ENCODE measurements at regions not wholly inside any gene's neighbourhood (a gene's known extent, or its start where the extent isn't known, plus 50 kb on each side); places are given as distances from the start of the nearest gene placed in this dataset.
A peak's percentile ranks its signal among the peaks of the same experiment; 100 is the strongest.

- Histone ChIP-seq H3K36me3 (no peaks in the 10 kb centered on the region), H4K20me1 (ENCODE audit: low read depth) (no peaks in the 10 kb centered on the region), H3F3A (ENCODE audit: low read depth) (no peaks in the 10 kb centered on the region), H3K27ac (no peak overlapping the region), H3K9ac (no peak overlapping the region), H3K4me3 (no peak overlapping the region), H3K79me2 (ENCODE audit: low read depth) (no peaks in the 10 kb centered on the region), H3K9me3 (ENCODE audit: low read depth) (no peaks in the 10 kb centered on the region), H2AFZ (replicated peaks) (peak overlapping the region; percentile 37), H3K4me2 (no peak overlapping the region), H3K27me3 (no peaks in the 10 kb centered on the region), H3K4me1 (peaks cover 14% of the 10 kb centered on the region)
- Mint-ChIP-seq H3K27ac (no peak overlapping the region), H3K27me3 (ENCODE audit: insufficient read depth, low read depth) (no peaks in the 10 kb centered on the region), H3K4me3 (no peak overlapping the region), H3K4me1 (peaks cover 18% of the 10 kb centered on the region), H3K9me3 (peaks cover 2% of the 10 kb centered on the region), H3K36me3 (no peaks in the 10 kb centered on the region)
- TF ChIP-seq, protein P1, sequence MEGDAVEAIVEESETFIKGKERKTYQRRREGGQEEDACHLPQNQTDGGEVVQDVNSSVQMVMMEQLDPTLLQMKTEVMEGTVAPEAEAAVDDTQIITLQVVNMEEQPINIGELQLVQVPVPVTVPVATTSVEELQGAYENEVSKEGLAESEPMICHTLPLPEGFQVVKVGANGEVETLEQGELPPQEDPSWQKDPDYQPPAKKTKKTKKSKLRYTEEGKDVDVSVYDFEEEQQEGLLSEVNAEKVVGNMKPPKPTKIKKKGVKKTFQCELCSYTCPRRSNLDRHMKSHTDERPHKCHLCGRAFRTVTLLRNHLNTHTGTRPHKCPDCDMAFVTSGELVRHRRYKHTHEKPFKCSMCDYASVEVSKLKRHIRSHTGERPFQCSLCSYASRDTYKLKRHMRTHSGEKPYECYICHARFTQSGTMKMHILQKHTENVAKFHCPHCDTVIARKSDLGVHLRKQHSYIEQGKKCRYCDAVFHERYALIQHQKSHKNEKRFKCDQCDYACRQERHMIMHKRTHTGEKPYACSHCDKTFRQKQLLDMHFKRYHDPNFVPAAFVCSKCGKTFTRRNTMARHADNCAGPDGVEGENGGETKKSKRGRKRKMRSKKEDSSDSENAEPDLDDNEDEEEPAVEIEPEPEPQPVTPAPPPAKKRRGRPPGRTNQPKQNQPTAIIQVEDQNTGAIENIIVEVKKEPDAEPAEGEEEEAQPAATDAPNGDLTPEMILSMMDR (IDR thresholded peaks at IDR 0.05), result no peak
- TF ChIP-seq EZH2 (IDR thresholded peaks at IDR 0.05) (no peak), EZH2phosphoT487 (IDR thresholded peaks at IDR 0.05) (no peak)
- DNase-seq (ENCODE audit: low spot score), result peak; percentile 21
Observed at GRCh38 chr6:155889410-155889809, 433.8 kb upstream of the NOX3 start.

- H3K4me2 ChIP-seq, result no peak overlapping the region
- no peak overlapping the region for H3K27ac Mint-ChIP-seq
- no peaks in the 10 kb centered on the region for H4K20me1 ChIP-seq (ENCODE audit: low read depth)
- no peaks in the 10 kb centered on the region for H3K79me2 ChIP-seq (ENCODE audit: low read depth)
- no peaks in the 10 kb centered on the region for H3F3A ChIP-seq (ENCODE audit: low read depth)
- H3K27me3 ChIP-seq, result no peaks in the 10 kb centered on the region
- TF ChIP-seq EZH2 (IDR thresholded peaks at IDR 0.05) (no peak), EZH2phosphoT487 (IDR thresholded peaks at IDR 0.05) (no peak)
- TF ChIP-seq, protein P1 (IDR thresholded peaks at IDR 0.05), result no peak
- H3K4me3 ChIP-seq, result no peak overlapping the region
- H3K4me3 Mint-ChIP-seq, result no peak overlapping the region
- H3K36me3 Mint-ChIP-seq, result no peaks in the 10 kb centered on the region
- H3K9ac ChIP-seq, result no peak overlapping the region
- no peaks in the 10 kb centered on the region for H3K9me3 Mint-ChIP-seq
- peaks cover 14% of the 10 kb centered on the region for H3K4me1 ChIP-seq
- peaks cover 18% of the 10 kb centered on the region for H3K4me1 Mint-ChIP-seq
- no peak for DNase-seq (ENCODE audit: low spot score)
- H2AFZ ChIP-seq (replicated peaks), result no peak overlapping the region
- no peak overlapping the region for H3K27ac ChIP-seq
- no peaks in the 10 kb centered on the region for H3K9me3 ChIP-seq (ENCODE audit: low read depth)
- no peaks in the 10 kb centered on the region for H3K36me3 ChIP-seq
- no peaks in the 10 kb centered on the region for H3K27me3 Mint-ChIP-seq (ENCODE audit: insufficient read depth, low read depth)
Observed at GRCh38 chr6:155887421-155887820, 431.8 kb upstream of the NOX3 start.

DNA sequence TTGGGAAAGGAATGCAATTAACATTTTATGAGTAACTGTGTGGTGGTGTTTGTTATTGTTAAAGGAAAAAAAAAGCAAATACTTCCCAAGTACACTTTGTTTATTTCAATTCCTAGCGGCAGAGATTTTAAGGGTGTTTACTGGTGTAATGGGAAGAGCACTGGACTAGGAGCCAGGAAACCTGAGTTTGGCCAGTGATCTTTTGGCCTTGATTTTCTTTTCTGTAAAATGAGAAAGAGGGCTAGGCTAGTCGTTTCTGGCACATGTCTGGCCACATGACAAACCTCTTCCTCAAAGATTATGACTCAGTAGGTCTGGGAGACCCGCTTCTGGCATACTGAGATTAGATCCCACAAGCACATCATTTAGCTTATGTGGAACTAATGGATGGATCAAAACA lies 428.1 kb upstream of the NOX3 start:
- H3K9me3 Mint-ChIP-seq, result no peaks in the 10 kb centered on the region
- no peak overlapping the region for H3K4me2 ChIP-seq
- H3K4me1 ChIP-seq, result peaks cover 5% of the 10 kb centered on the region
- H3K79me2 ChIP-seq (ENCODE audit: low read depth), result no peaks in the 10 kb centered on the region
- no peak overlapping the region for H3K27ac ChIP-seq
- H4K20me1 ChIP-seq (ENCODE audit: low read depth), result no peaks in the 10 kb centered on the region
- H3K4me3 Mint-ChIP-seq, result no peak overlapping the region
- H3F3A ChIP-seq (ENCODE audit: low read depth), result no peaks in the 10 kb centered on the region
- no peaks in the 10 kb centered on the region for H3K9me3 ChIP-seq (ENCODE audit: low read depth)
- H3K36me3 Mint-ChIP-seq, result no peaks in the 10 kb centered on the region
- no peaks in the 10 kb centered on the region for H3K36me3 ChIP-seq
- no peak for DNase-seq (ENCODE audit: low spot score)
- H3K4me1 Mint-ChIP-seq, result peaks cover 11% of the 10 kb centered on the region
- TF ChIP-seq, protein P1 (IDR thresholded peaks at IDR 0.05), result no peak
- TF ChIP-seq EZH2 (IDR thresholded peaks at IDR 0.05) (no peak), EZH2phosphoT487 (IDR thresholded peaks at IDR 0.05) (no peak)
- no peak overlapping the region for H3K27ac Mint-ChIP-seq
- H3K9ac ChIP-seq, result no peak overlapping the region
- no peak overlapping the region for H2AFZ ChIP-seq (replicated peaks)
- H3K27me3 ChIP-seq, result no peaks in the 10 kb centered on the region
- H3K4me3 ChIP-seq, result no peak overlapping the region
- peaks cover 6% of the 10 kb centered on the region for H3K27me3 Mint-ChIP-seq (ENCODE audit: insufficient read depth, low read depth)

Measured in neural progenitor cell (in vitro differentiated cells).